Natural killer cell (primary cell): ENCODE measurements at regions not wholly inside any gene's neighbourhood (a gene's known extent, or its start where the extent isn't known, plus 50 kb on each side); places are given as distances from the start of the nearest gene placed in this dataset.

Source experiments
- ATAC-seq, 3 donors: fragments of 150-1000 bp in 2 of 3; fragments of 200-7000 bp in 1 of 3; cut with Tn5 transposase; 1 replicate in 1 of 3; 2 replicates in 2 of 3; pipeline ENCODE4 v1.10.0; 2021; ENCODE audit warnings: mild to moderate bottlenecking in 2 of 3, moderate library complexity in 2 of 3
- DNase-seq, 2 donors: peaks; one replicate each; pipeline versions ENCODE4 v3.0.0 to v3.0.0-alpha.2; 2013 to 2021; ENCODE audit warnings: mixed read lengths in 1 of 2
- H3K27ac ChIP-seq: one replicate; pipeline ENCODE4 v1.5.1; 2013; ENCODE audit warnings: mild to moderate bottlenecking, low read length
- H3K27me3 ChIP-seq: one replicate; pipeline ENCODE4 v1.6.1; 2013; ENCODE audit warnings: low read length; ENCODE audit not compliant: control insufficient read depth, insufficient read depth
- H3K36me3 ChIP-seq: one replicate; pipeline ENCODE4 v1.6.1; 2013; ENCODE audit warnings: low read length; ENCODE audit not compliant: control insufficient read depth, insufficient read depth
- H3K4me1 ChIP-seq: one replicate; pipeline ENCODE4 v1.6.1; 2013; ENCODE audit warnings: low read length; ENCODE audit not compliant: control insufficient read depth, insufficient read depth
- H3K4me3 ChIP-seq: one replicate; pipeline ENCODE4 v1.5.1; 2013; ENCODE audit warnings: low read length
- H3K9me3 ChIP-seq: one replicate; pipeline ENCODE4 v1.6.1; 2013; ENCODE audit warnings: low read length; ENCODE audit not compliant: control insufficient read depth, insufficient read depth
- H3K27ac Mint-ChIP-seq, 2 donors: one replicate each; pipeline ENCODE4 v1.8.0; 2022; ENCODE audit warnings: mild to moderate bottlenecking in 2 of 2, mixed read lengths in 2 of 2, moderate library complexity in 1 of 2
- H3K27me3 Mint-ChIP-seq, 2 donors: one replicate each; pipeline ENCODE4 v1.8.0; 2022; ENCODE audit warnings: low read depth in 2 of 2, mixed read lengths in 2 of 2
- H3K36me3 Mint-ChIP-seq: one replicate; pipeline ENCODE4 v1.8.0; 2022; ENCODE audit warnings: mixed read lengths
- H3K4me1 Mint-ChIP-seq, 2 donors: one replicate each; pipeline ENCODE4 v1.8.0; 2022; ENCODE audit warnings: mixed read lengths in 2 of 2
- H3K4me3 Mint-ChIP-seq: one replicate; pipeline ENCODE4 v1.8.0; 2022; ENCODE audit warnings: mild to moderate bottlenecking, moderate library complexity, mixed read lengths
- H3K9me3 Mint-ChIP-seq, 2 donors: one replicate each; pipeline ENCODE4 v1.8.0; 2022; ENCODE audit warnings: mixed read lengths in 2 of 2
- CTCF ChIP-seq: fragments of 200-600 bp; IDR thresholded peaks from one replicate; pipeline ENCODE4 v1.8.0; 2022; ENCODE audit warnings: antibody characterized with exemption
- WGBS: methylation state at CpG from one replicate; pipeline ENCODE4 v1.1.7; 2013; ENCODE audit warnings: missing lambda C conversion rate; ENCODE audit not compliant: insufficient coverage; 5-methylcytosine and 5-hydroxymethylcytosine counted together
- intact Hi-C: fragments of 100-400 bp; cut with micrococcal nuclease; formaldehyde crosslinking; loops from one replicate; pipeline ENCODE4 v1.14.2; 2022

- Histone ChIP-seq H3K27ac (no peak overlapping the region), H3K4me3 (no peak overlapping the region), H3K36me3 (no peaks in the 10 kb centered on the region), H3K4me1 (no peaks in the 10 kb centered on the region), H3K27me3 (no peaks in the 10 kb centered on the region), H3K9me3 (no peaks in the 10 kb centered on the region)
- DNase-seq (no peak), ATAC-seq (no peak)
- Mint-ChIP-seq H3K27me3 (peaks cover 0 to 2% of the 10 kb centered on the region in 2 donors), H3K4me1 (no peaks in the 10 kb centered on the region), H3K4me3 (no peak overlapping the region), H3K36me3 (no peaks in the 10 kb centered on the region), H3K9me3 (peaks cover 2 to 3% of the 10 kb centered on the region in 2 donors), H3K27ac (no peak overlapping the region)
- no peak for TF ChIP-seq CTCF
- 94% methylated on average over 4 of the region's 4 CpGs for WGBS
- intact Hi-C loops: no loop called here
Observed at GRCh38 chr15:47843124-47843663, 125.9 kb downstream of the SEMA6D start.

GRCh38 chr15:47844437-47844836, 127.1 kb downstream of the SEMA6D start:
- no peak for DNase-seq
- H3K4me1 Mint-ChIP-seq: no peaks in the 10 kb centered on the region

GRCh38 chr15:47846128-47846868, 129.0 kb downstream of the SEMA6D start:
- intact Hi-C loops: no loop called here
- Mint-ChIP-seq H3K36me3 (no peaks in the 10 kb centered on the region), H3K9me3 (peaks cover 4 to 7% of the 10 kb centered on the region in 2 donors), H3K4me1 (no peaks in the 10 kb centered on the region), H3K27ac (no peak overlapping the region), H3K27me3 (peaks cover 0 to 5% of the 10 kb centered on the region in 2 donors), H3K4me3 (no peak overlapping the region)
- H3K4me1 ChIP-seq: no peaks in the 10 kb centered on the region
- ATAC-seq (no peak), DNase-seq (no peak)
- WGBS: 100% methylated on average over 1 of the region's 2 CpGs
- no peak overlapping the region for H3K4me3 ChIP-seq
- H3K27ac ChIP-seq: no peak overlapping the region
- TF ChIP-seq CTCF: no peak
- no peaks in the 10 kb centered on the region for H3K27me3 ChIP-seq
- no peaks in the 10 kb centered on the region for H3K36me3 ChIP-seq
- no peaks in the 10 kb centered on the region for H3K9me3 ChIP-seq

More at GRCh38 chr15:47844437-47844836, 127.1 kb downstream of the SEMA6D start:
- peaks cover 0 to 2% of the 10 kb centered on the region in 2 donors for H3K27me3 Mint-ChIP-seq
- no peak overlapping the region for H3K4me3 ChIP-seq
- H3K27ac Mint-ChIP-seq: no peak overlapping the region
- no peak overlapping the region for H3K4me3 Mint-ChIP-seq
- intact Hi-C loops: no loop called here
- no peaks in the 10 kb centered on the region for H3K36me3 Mint-ChIP-seq
- no peak for TF ChIP-seq CTCF
- H3K9me3 Mint-ChIP-seq: peaks cover 2 to 3% of the 10 kb centered on the region in 2 donors
- no peak for ATAC-seq
- 100% methylated on average over 2 of the region's 2 CpGs for WGBS
- H3K9me3 ChIP-seq: no peaks in the 10 kb centered on the region
- no peaks in the 10 kb centered on the region for H3K36me3 ChIP-seq
- no peaks in the 10 kb centered on the region for H3K27me3 ChIP-seq
- no peak overlapping the region for H3K27ac ChIP-seq
- no peaks in the 10 kb centered on the region for H3K4me1 ChIP-seq
